ENCODE measurements at regions not wholly inside any gene's neighbourhood (a gene's known extent, or its start where the extent isn't known, plus 50 kb on each side); places are given as distances from the start of the nearest gene placed in this dataset.

GRCh38 chr4:53684136-53685130 is 93.1 kb upstream of the LNX1 start:
- Mint-ChIP-seq H3K27me3 (ENCODE audit: low read depth) (peaks cover 11% of the 10 kb centered on the region), H3K27ac (no peak overlapping the region), H3K4me1 (ENCODE audit: low read depth) (no peaks in the 10 kb centered on the region), H3K9me3 (ENCODE audit: insufficient read depth) (no peaks in the 10 kb centered on the region), H3K36me3 (ENCODE audit: low read depth) (no peaks in the 10 kb centered on the region), H3K4me3 (no peak overlapping the region)
- ChIA-PET POLR2A (no interaction called here), CTCF (no interaction called here)
- no peak for ATAC-seq
- DNase-seq: no peak

GRCh38 chr4:53682908-53683307 is 91.6 kb upstream of the LNX1 start:
- H3K27ac Mint-ChIP-seq: no peak overlapping the region
- ChIA-PET CTCF (no interaction called here), POLR2A (no interaction called here)
- no peaks in the 10 kb centered on the region for H3K9me3 Mint-ChIP-seq (ENCODE audit: insufficient read depth)
- H3K27me3 Mint-ChIP-seq (ENCODE audit: low read depth): peaks cover 9% of the 10 kb centered on the region
- ATAC-seq (no peak), DNase-seq (no peak)
- no peak overlapping the region for H3K4me3 Mint-ChIP-seq
- H3K36me3 Mint-ChIP-seq (ENCODE audit: low read depth): no peaks in the 10 kb centered on the region
- H3K4me1 Mint-ChIP-seq (ENCODE audit: low read depth): no peaks in the 10 kb centered on the region

- no peak for DNase-seq
- Mint-ChIP-seq H3K4me1 (ENCODE audit: low read depth) (no peaks in the 10 kb centered on the region), H3K4me3 (no peak overlapping the region), H3K27me3 (ENCODE audit: low read depth) (peaks cover 9% of the 10 kb centered on the region), H3K27ac (no peak overlapping the region), H3K36me3 (ENCODE audit: low read depth) (no peaks in the 10 kb centered on the region), H3K9me3 (ENCODE audit: insufficient read depth) (no peaks in the 10 kb centered on the region)
- ATAC-seq: no peak
- ChIA-PET POLR2A (no interaction called here), CTCF (no interaction called here)
Measured at GRCh38 chr4:53682196-53682595, 90.9 kb upstream of the LNX1 start.

DNA sequence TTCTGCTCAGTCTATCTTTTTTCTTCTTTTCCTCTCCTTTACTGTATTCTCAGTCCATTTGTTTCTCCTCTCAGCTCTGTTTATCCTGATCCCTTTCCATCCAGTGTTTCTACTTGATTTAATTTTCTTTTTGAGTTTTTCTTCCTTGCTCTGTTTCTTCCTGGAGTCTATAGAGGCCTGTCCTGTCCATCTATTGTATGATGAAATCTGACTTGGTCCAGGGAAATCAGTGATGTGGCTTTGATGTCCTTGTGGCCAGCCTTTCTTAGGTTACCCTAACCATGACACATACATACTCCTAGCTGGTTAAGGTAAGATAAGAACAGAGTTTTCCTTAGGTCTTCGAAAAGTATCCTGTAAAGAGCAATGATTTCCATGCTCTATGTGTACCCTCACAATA is 89.3 kb upstream of the LNX1 start:
- peaks cover 9% of the 10 kb centered on the region for H3K27me3 Mint-ChIP-seq (ENCODE audit: low read depth)
- POLR2A ChIA-PET: no interaction called here
- CTCF ChIA-PET: no interaction called here
- no peak overlapping the region for H3K4me3 Mint-ChIP-seq
- no peak for ATAC-seq
- no peaks in the 10 kb centered on the region for H3K36me3 Mint-ChIP-seq (ENCODE audit: low read depth)
- DNase-seq: no peak
- no peaks in the 10 kb centered on the region for H3K4me1 Mint-ChIP-seq (ENCODE audit: low read depth)
- H3K27ac Mint-ChIP-seq: no peak overlapping the region
- H3K9me3 Mint-ChIP-seq (ENCODE audit: insufficient read depth): no peaks in the 10 kb centered on the region

DNA sequence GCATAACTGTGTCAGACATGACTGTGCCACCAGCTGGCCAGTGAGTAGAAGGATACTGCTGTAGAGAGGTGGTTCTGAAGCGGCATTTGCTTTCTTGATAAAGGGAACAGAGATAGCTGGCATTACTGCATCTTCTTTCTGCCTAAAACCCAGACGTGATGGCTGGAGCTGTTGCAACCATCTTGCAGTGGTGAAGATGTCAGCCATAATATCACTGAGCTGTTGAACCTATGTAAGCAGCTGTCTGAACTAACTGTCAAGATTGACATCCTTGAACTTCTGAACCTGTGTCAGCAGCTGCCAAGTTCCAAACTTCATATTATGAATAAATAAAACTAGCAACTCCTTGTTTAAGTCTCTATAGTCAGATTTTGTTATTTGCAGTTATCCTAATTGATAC is 88.9 kb upstream of the LNX1 start:
- CTCF ChIA-PET: no interaction called here
- no peaks in the 10 kb centered on the region for H3K9me3 Mint-ChIP-seq (ENCODE audit: insufficient read depth)
- H3K36me3 Mint-ChIP-seq (ENCODE audit: low read depth): no peaks in the 10 kb centered on the region

DNA sequence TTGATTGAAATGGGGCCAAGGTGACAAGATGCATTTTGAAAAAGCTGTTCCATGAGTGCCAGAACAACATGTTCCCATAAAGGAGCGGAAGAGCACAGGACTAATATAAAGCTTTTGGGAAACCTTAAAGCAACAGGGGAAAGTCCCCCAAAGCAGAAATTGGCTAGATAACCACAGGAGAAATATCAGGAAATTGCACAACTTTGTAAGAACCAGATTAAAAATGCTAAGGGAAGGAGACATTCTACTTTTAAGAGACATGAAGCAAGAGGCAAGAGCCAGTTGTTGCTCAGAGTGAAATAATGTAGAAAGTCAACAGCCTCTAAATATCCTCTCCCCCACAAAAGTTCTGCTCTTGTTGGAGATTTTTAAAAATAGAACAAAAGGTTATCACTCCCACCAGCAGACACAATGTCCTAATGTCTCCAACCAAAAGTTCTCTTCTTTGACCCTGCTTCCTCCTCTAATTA is 85.2 kb upstream of the LNX1 start:
- no peaks in the 10 kb centered on the region for H3K4me1 Mint-ChIP-seq (ENCODE audit: low read depth)
- H3K27me3 Mint-ChIP-seq (ENCODE audit: low read depth): peaks cover 6% of the 10 kb centered on the region
- CTCF ChIA-PET: no interaction called here
- no peaks in the 10 kb centered on the region for H3K9me3 Mint-ChIP-seq (ENCODE audit: insufficient read depth)
- no peaks in the 10 kb centered on the region for H3K36me3 Mint-ChIP-seq (ENCODE audit: low read depth)
- H3K4me3 Mint-ChIP-seq: no peak overlapping the region
- DNase-seq (no peak), ATAC-seq (no peak)
- H3K27ac Mint-ChIP-seq: no peak overlapping the region
- POLR2A ChIA-PET: no interaction called here

More for the DNA sequence above, 88.9 kb upstream of the LNX1 start:
- Mint-ChIP-seq H3K4me3 (no peak overlapping the region), H3K27ac (no peak overlapping the region), H3K27me3 (ENCODE audit: low read depth) (peaks cover 9% of the 10 kb centered on the region), H3K4me1 (ENCODE audit: low read depth) (no peaks in the 10 kb centered on the region)
- ATAC-seq (no peak), DNase-seq (no peak)
- POLR2A ChIA-PET: no interaction called here

DNA sequence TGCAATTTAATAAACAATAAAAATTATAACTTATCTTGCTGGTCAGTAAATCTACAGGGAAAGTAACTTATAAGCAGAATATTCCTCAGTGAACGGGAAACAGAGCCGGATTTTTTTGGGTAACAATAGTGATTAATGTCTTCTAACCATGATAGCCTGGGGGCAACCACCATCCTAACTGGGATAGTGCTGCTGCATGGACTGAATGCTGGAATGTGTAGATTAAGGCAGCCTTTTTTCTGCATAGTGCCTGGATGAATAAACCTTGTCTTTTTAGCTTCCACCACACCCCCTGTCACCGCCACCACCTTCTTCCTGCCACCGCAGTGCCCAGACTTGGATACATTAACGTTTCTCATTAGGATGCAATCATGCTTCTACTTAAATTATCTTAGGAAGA is 83.6 kb upstream of the LNX1 start:
- Mint-ChIP-seq H3K27me3 (ENCODE audit: low read depth) (peaks cover 6% of the 10 kb centered on the region), H3K4me1 (ENCODE audit: low read depth) (no peaks in the 10 kb centered on the region), H3K27ac (no peak overlapping the region), H3K36me3 (ENCODE audit: low read depth) (no peaks in the 10 kb centered on the region), H3K9me3 (ENCODE audit: insufficient read depth) (no peaks in the 10 kb centered on the region), H3K4me3 (no peak overlapping the region)
- ChIA-PET POLR2A (no interaction called here), CTCF (no interaction called here)
- ATAC-seq (no peak), DNase-seq (no peak)

DNA sequence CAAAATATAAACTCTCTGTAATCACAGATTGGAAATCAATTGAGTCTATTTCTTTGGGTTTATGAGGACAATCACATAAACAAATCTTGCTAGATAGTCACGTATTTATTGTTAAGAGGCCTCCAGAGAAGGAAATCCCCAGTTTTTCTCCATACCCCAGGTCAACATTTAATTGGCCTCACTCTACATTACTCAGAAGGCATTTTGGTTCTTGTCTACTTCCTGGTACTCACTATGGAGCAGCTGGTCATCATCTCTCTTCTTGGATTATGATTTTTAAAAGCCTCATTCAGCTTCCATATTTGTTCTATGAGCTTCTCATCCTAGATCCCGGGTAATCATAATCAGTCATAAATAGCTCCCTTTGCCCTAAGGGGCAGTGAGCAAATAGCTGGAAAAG is 81.6 kb upstream of the LNX1 start:
- H3K36me3 Mint-ChIP-seq (ENCODE audit: low read depth): no peaks in the 10 kb centered on the region
- no peak for ATAC-seq
- no peaks in the 10 kb centered on the region for H3K9me3 Mint-ChIP-seq (ENCODE audit: insufficient read depth)
- no peaks in the 10 kb centered on the region for H3K4me1 Mint-ChIP-seq (ENCODE audit: low read depth)
- H3K4me3 Mint-ChIP-seq: no peak overlapping the region
- H3K27ac Mint-ChIP-seq: no peak overlapping the region
- CTCF ChIA-PET: no interaction called here
- no peak for DNase-seq
- POLR2A ChIA-PET: no interaction called here
- H3K27me3 Mint-ChIP-seq (ENCODE audit: low read depth): peaks cover 4% of the 10 kb centered on the region

- ChIA-PET CTCF (no interaction called here), POLR2A (no interaction called here)
- H3K9me3 Mint-ChIP-seq (ENCODE audit: insufficient read depth): no peaks in the 10 kb centered on the region
- peaks cover 4% of the 10 kb centered on the region for H3K27me3 Mint-ChIP-seq (ENCODE audit: low read depth)
- ATAC-seq: no peak
- H3K36me3 Mint-ChIP-seq (ENCODE audit: low read depth): no peaks in the 10 kb centered on the region
- DNase-seq: no peak
- no peaks in the 10 kb centered on the region for H3K4me1 Mint-ChIP-seq (ENCODE audit: low read depth)
- no peak overlapping the region for H3K4me3 Mint-ChIP-seq
- H3K27ac Mint-ChIP-seq: no peak overlapping the region
Measured at GRCh38 chr4:53671757-53672156, 80.5 kb upstream of the LNX1 start.

DNA sequence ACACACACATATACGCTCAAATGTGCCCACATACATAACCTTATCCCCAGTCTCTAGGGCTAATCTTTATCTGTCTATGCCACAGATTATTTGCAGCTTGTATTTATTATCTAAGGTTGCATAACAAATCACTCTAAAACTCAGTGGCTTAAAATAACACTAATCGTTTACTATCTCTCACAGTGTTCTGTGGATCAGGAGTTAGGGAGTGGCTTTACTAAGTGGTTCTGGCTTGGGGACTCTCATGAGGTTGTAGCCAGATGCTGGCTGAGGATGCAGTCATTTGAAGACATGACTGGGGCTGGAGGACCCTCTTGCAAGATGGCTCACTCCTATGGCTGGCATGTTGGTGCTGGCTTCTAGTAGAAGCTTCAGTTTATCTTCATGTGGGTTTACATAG is 68.5 kb upstream of the LNX1 start:
- Mint-ChIP-seq H3K9me3 (ENCODE audit: insufficient read depth) (no peaks in the 10 kb centered on the region), H3K27me3 (ENCODE audit: low read depth) (no peaks in the 10 kb centered on the region), H3K4me3 (no peak overlapping the region), H3K4me1 (ENCODE audit: low read depth) (no peaks in the 10 kb centered on the region), H3K27ac (no peak overlapping the region), H3K36me3 (ENCODE audit: low read depth) (no peaks in the 10 kb centered on the region)
- POLR2A ChIA-PET: no interaction called here
- CTCF ChIA-PET: no interaction called here
- no peak for ATAC-seq
- DNase-seq: no peak

- ChIA-PET CTCF (no interaction called here), POLR2A (no interaction called here)
- no peaks in the 10 kb centered on the region for H3K36me3 Mint-ChIP-seq (ENCODE audit: low read depth)
- ATAC-seq (no peak), DNase-seq (no peak)
- H3K9me3 Mint-ChIP-seq (ENCODE audit: insufficient read depth): no peaks in the 10 kb centered on the region
- H3K27me3 Mint-ChIP-seq (ENCODE audit: low read depth): no peaks in the 10 kb centered on the region
- H3K4me3 Mint-ChIP-seq: no peak overlapping the region
- no peak overlapping the region for H3K27ac Mint-ChIP-seq
- no peaks in the 10 kb centered on the region for H3K4me1 Mint-ChIP-seq (ENCODE audit: low read depth)
Measured at GRCh38 chr4:53659112-53659511, 67.8 kb upstream of the LNX1 start.

DNA sequence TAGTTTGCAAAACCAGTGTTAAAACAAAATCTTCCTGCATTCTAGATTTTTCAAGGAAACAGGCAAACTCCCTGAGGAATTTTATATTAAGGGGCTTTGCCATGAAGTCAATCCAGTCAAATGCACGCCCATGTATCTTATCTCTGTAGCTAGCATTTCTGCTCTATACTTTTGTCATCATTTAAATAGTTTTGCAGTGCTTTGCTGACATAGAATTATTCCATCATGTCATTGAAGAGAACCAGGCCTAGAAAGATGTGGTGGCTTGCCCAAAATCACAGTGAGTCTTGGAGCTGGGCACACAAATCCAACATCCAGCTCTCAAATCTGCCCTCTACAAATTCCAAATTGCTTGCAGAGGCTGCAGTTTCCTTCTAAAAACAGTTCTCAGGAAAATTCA is 66.7 kb upstream of the LNX1 start:
- no peaks in the 10 kb centered on the region for H3K4me1 Mint-ChIP-seq (ENCODE audit: low read depth)
- no peaks in the 10 kb centered on the region for H3K9me3 Mint-ChIP-seq (ENCODE audit: insufficient read depth)
- no peak overlapping the region for H3K4me3 Mint-ChIP-seq
- no peak for DNase-seq
- ChIA-PET CTCF (no interaction called here), POLR2A (no interaction called here)
- no peak for ATAC-seq
- H3K36me3 Mint-ChIP-seq (ENCODE audit: low read depth): no peaks in the 10 kb centered on the region
- H3K27me3 Mint-ChIP-seq (ENCODE audit: low read depth): no peaks in the 10 kb centered on the region
- H3K27ac Mint-ChIP-seq: no peak overlapping the region

DNA sequence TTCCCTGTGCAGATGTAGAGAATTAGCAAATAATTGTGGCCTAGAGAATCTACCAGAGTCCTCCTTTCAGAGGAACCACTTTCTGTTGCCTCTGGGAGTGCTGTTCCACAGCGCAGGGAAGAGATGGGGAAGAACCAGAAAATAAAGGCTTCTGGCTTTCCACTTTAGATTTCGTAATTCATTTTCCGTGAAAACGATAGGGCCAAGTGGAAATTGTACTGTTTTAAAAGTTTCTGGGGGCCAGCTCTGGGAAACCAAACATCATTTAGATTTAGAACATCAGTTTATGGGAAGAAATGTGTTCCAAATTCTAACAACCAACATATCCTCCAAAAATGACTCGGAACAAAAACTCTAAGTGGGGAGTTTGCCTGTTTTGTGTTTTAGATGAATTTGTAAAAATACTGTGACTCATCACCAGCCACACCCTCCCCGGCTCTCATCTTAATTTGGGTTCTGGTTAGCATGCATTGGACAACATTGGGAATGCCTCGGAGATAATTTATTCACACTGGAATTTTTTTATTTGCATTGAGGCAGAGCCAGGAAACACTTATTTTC is 65.2 kb upstream of the LNX1 start:
- Mint-ChIP-seq H3K27me3 (ENCODE audit: low read depth) (no peaks in the 10 kb centered on the region), H3K9me3 (ENCODE audit: insufficient read depth) (no peaks in the 10 kb centered on the region), H3K36me3 (ENCODE audit: low read depth) (no peaks in the 10 kb centered on the region), H3K4me1 (ENCODE audit: low read depth) (no peaks in the 10 kb centered on the region), H3K4me3 (no peak overlapping the region), H3K27ac (no peak overlapping the region)
- ATAC-seq (no peak), DNase-seq (no peak)
- CTCF ChIA-PET: no interaction called here
- POLR2A ChIA-PET: no interaction called here
